GM23338 (cell line): ENCODE measurements at regions not wholly inside any gene's neighbourhood (a gene's known extent, or its start where the extent isn't known, plus 50 kb on each side); places are given as distances from the start of the nearest gene placed in this dataset.

Experiments used
- ATAC-seq: fragments of 200-7000 bp; cut with Tn5 transposase; 3 replicates; pipeline ENCODE4 v1.9.1; 2020
- DNase-seq: peaks from one replicate; pipeline ENCODE4 v3.0.0-alpha.2; 2015; ENCODE audit warnings: low spot score
- H2AFZ ChIP-seq: fragments of 200-600 bp; sonication (generic); 2 replicates; pipeline ENCODE4 v1.8.0; 2016; ENCODE audit warnings: antibody characterized with exemption, mild to moderate bottlenecking, moderate library complexity
- H3F3A ChIP-seq: fragments of 200-600 bp; sonication (generic); replicated peaks from 2 replicates; pipeline ENCODE4 v1.8.0; 2017; ENCODE audit warnings: antibody characterized with exemption, mixed run types, low read depth
- H3K27ac ChIP-seq: fragments of 200-600 bp; sonication (generic); 2 replicates; pipeline ENCODE4 v1.6.1; 2016; ENCODE audit warnings: low read depth
- H3K27me3 ChIP-seq: fragments of 200-600 bp; sonication (generic); 2 replicates; pipeline ENCODE4 v1.8.0; 2016; ENCODE audit warnings: mild to moderate bottlenecking, mixed run types, moderate library complexity; ENCODE audit not compliant: insufficient read depth
- H3K36me3 ChIP-seq: fragments of 200-600 bp; sonication (generic); 2 replicates; pipeline ENCODE4 v1.8.0; 2016; ENCODE audit warnings: mild to moderate bottlenecking; ENCODE audit not compliant: insufficient read depth
- H3K4me1 ChIP-seq: fragments of 200-600 bp; sonication (generic); 2 replicates; pipeline ENCODE4 v1.8.0; 2016; ENCODE audit warnings: mild to moderate bottlenecking, moderate library complexity; ENCODE audit not compliant: insufficient read depth
- H3K4me2 ChIP-seq: fragments of 200-600 bp; sonication (generic); 2 replicates; pipeline ENCODE4 v1.7.1; 2017; ENCODE audit warnings: mixed run types
- H3K4me3 ChIP-seq: fragments of 200-600 bp; sonication (generic); 2 replicates; pipeline ENCODE4 v1.6.1; 2016; ENCODE audit warnings: mixed run types
- H3K79me2 ChIP-seq: fragments of 200-600 bp; sonication (generic); replicated peaks from 2 replicates; pipeline ENCODE4 v1.8.0; 2017; ENCODE audit warnings: mild to moderate bottlenecking; ENCODE audit not compliant: insufficient read depth
- H3K9me2 ChIP-seq: fragments of 200-600 bp; sonication (generic); 2 replicates; pipeline ENCODE4 v1.8.0; 2017; ENCODE audit not compliant: insufficient read depth
- H4K20me1 ChIP-seq: fragments of 200-600 bp; sonication (generic); replicated peaks from 2 replicates; pipeline ENCODE4 v1.8.0; 2017; ENCODE audit warnings: mild to moderate bottlenecking; ENCODE audit not compliant: insufficient read depth
- H3K27ac Mint-ChIP-seq: 2 replicates; pipeline ENCODE4 v1.8.0; 2020; ENCODE audit warnings: inconsistent platforms, mild to moderate bottlenecking, moderate library complexity, mixed read lengths
- H3K27me3 Mint-ChIP-seq: 3 replicates; pipeline ENCODE4 v1.8.0; 2022; ENCODE audit warnings: low read depth, mild to moderate bottlenecking, moderate library complexity, mixed read lengths, inconsistent platforms; ENCODE audit not compliant: insufficient read depth, poor library complexity
- H3K36me3 Mint-ChIP-seq: 3 replicates; pipeline ENCODE4 v1.8.0; 2021; ENCODE audit warnings: low read depth, mild to moderate bottlenecking, inconsistent platforms, moderate library complexity, mixed read lengths
- H3K4me1 Mint-ChIP-seq: 3 replicates; pipeline ENCODE4 v1.8.0; 2020; ENCODE audit warnings: mild to moderate bottlenecking, inconsistent platforms, mixed read lengths
- H3K4me3 Mint-ChIP-seq: 3 replicates; pipeline ENCODE4 v1.8.0; 2021; ENCODE audit warnings: moderate library complexity, mild to moderate bottlenecking, inconsistent platforms, mixed read lengths
- H3K9me3 Mint-ChIP-seq: 3 replicates; pipeline ENCODE4 v1.8.0; 2020; ENCODE audit warnings: moderate library complexity, mild to moderate bottlenecking, inconsistent platforms, mixed read lengths
- CREB1 ChIP-seq: fragments of 250-450 bp; sonication (Bioruptor Pico); IDR thresholded peaks from 2 replicates; pipeline ENCODE4 v1.5.0; 2020; ENCODE audit warnings: low read depth, mild to moderate bottlenecking, moderate library complexity
- CTCF ChIP-seq, 2 experiments: fragments of 200-600 bp in 1 of 2; sonication (generic) in 1 of 2; conservative IDR thresholded peaks; 2 replicates each; pipeline versions ENCODE4 v1.5.1 to v1.6.1; 2016 to 2017; ENCODE audit warnings: antibody characterized with exemption in 2 of 2, low read depth in 2 of 2, mild to moderate bottlenecking in 2 of 2, moderate library complexity in 1 of 2
- ETS1 ChIP-seq: IDR thresholded peaks from 2 replicates; pipeline ENCODE4 v1.6.1; 2016; ENCODE audit warnings: antibody characterized with exemption
- EZH2 ChIP-seq: fragments of 200-600 bp; sonication (generic); IDR thresholded peaks from one replicate; pipeline ENCODE4 v1.8.0; 2017; ENCODE audit warnings: antibody characterized with exemption, mild to moderate bottlenecking, low read depth; ENCODE audit not compliant: unreplicated experiment
- EZH2phosphoT487 ChIP-seq: fragments of 200-600 bp; sonication (generic); IDR thresholded peaks from one replicate; pipeline ENCODE4 v1.8.1; 2018; ENCODE audit warnings: antibody characterized with exemption; ENCODE audit not compliant: unreplicated experiment
- JUNB ChIP-seq: IDR thresholded peaks from one replicate; pipeline ENCODE4 v1.6.1; 2016; ENCODE audit warnings: antibody characterized with exemption; ENCODE audit not compliant: unreplicated experiment
- NANOG ChIP-seq: IDR thresholded peaks from 2 replicates; pipeline ENCODE4 v1.6.1; 2016; ENCODE audit warnings: antibody characterized with exemption, borderline replicate concordance
- POLR2AphosphoS5 ChIP-seq: IDR thresholded peaks from 2 replicates; pipeline ENCODE4 v1.6.1; 2016; ENCODE audit warnings: antibody characterized with exemption, low read depth
- REST ChIP-seq: IDR thresholded peaks from one replicate; pipeline ENCODE4 v1.6.1; 2018; ENCODE audit warnings: antibody characterized with exemption; ENCODE audit not compliant: unreplicated experiment
- ZNF114 ChIP-seq: fragments of 250-450 bp; sonication (Bioruptor Pico); IDR thresholded peaks from 2 replicates; pipeline ENCODE4 v1.5.0; 2020; ENCODE audit warnings: mild to moderate bottlenecking, moderate library complexity
- ZNF331 ChIP-seq: fragments of 250-450 bp; sonication (Bioruptor Pico); IDR thresholded peaks from 2 replicates; pipeline ENCODE4 v1.5.0; 2020; ENCODE audit warnings: low read depth, mild to moderate bottlenecking, moderate library complexity

GRCh38 chr15:53359038-53359437 lies 400.4 kb downstream of the WDR72 start:
- no peak overlapping the region for H3K27ac ChIP-seq
- Mint-ChIP-seq H3K4me1 (no peaks in the 10 kb centered on the region), H3K4me3 (no peak overlapping the region), H3K9me3 (no peaks in the 10 kb centered on the region), H3K36me3 (no peaks in the 10 kb centered on the region), H3K27me3 (no peaks in the 10 kb centered on the region), H3K27ac (no peak overlapping the region)
- H3F3A ChIP-seq: no peaks in the 10 kb centered on the region
- no peaks in the 10 kb centered on the region for H3K4me1 ChIP-seq
- H3K27me3 ChIP-seq: no peaks in the 10 kb centered on the region
- H3K4me3 ChIP-seq: no peak overlapping the region
- no peak overlapping the region for H2AFZ ChIP-seq
- no peaks in the 10 kb centered on the region for H3K9me2 ChIP-seq
- no peak for TF ChIP-seq POLR2AphosphoS5
- no peak for TF ChIP-seq ZNF114 (CRISPR knock-in tag)
- TF ChIP-seq ETS1: no peak
- TF ChIP-seq REST: no peak
- TF ChIP-seq EZH2phosphoT487: no peak
- no peak for TF ChIP-seq EZH2
- TF ChIP-seq JUNB: no peak
- no peak for TF ChIP-seq CREB1 (CRISPR knock-in tag)
- no peak for TF ChIP-seq NANOG
- TF ChIP-seq ZNF331 (CRISPR knock-in tag): no peak
- TF ChIP-seq CTCF (conservative IDR thresholded peaks at IDR 0.05; ENCODE audit: low read depth in 2 of 2): no peak
- no peak for ATAC-seq
- H3K4me2 ChIP-seq: no peak overlapping the region
- DNase-seq: no peak
- H4K20me1 ChIP-seq: no peaks in the 10 kb centered on the region
- no peaks in the 10 kb centered on the region for H3K79me2 ChIP-seq
- peaks cover 7% of the 10 kb centered on the region; the same call in 1 of the 2 replicates for H3K36me3 ChIP-seq
